GM19023 (cell line): ENCODE measurements at regions not wholly inside any gene's neighbourhood (a gene's known extent, or its start where the extent isn't known, plus 50 kb on each side); places are given as distances from the start of the nearest gene placed in this dataset.
"Not testable (repeated sequence)": the region's sequence is repeated elsewhere in the genome, so short reads cannot be mapped to it uniquely, and the experiment has no call there.

ENCODE experiments used
- ATAC-seq: cut with Tn5 transposase; IDR thresholded peaks from one replicate; pipeline ENCODE4 v1.9.1; 2021; ENCODE audit warnings: mild to moderate bottlenecking, moderate library complexity; ENCODE audit not compliant: unreplicated experiment

GRCh38 chr21:23138797-23139196 lies 2140.6 kb downstream of the NCAM2 start:
- ATAC-seq = no peak

DNA sequence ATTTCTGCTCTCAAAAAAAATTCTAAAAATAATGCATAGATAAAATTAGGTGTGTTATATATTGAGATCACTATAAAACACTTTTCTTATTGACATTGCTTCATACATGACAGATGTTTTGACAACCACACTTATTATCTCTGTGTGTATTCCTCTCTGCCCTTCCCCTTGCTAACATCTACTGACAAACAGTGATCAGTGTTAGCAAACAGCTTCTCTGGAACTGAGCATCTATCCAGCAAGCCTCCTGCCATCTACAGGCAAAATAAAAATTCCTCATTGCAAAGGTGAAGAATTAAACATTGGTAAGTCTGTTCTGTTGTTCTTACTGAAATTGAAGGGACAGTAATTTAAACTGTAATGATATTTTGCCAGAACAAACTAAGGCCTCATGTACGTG lies 2153.9 kb downstream of the NCAM2 start:
- ATAC-seq = no peak

DNA sequence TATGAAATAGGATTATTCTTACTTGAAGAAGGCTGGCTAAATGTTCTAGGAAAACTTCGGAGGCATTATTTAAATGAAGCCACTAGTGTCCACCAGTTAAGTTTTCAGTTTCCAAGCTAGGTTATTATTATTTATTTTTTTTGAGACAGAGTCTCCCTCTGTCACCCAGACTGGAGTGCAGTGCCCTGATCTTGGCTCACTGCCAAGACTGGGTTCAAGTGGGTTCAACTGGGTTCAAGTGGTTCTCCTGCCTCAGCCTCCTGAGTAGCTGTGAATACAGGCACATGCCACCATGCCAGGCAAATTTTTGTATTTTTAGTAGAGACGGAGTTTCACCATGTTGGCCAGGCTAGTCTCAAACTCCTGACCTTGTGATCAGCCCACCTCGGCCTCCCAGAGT lies 2155.6 kb downstream of the NCAM2 start:
- ATAC-seq = not testable (repeated sequence)

DNA sequence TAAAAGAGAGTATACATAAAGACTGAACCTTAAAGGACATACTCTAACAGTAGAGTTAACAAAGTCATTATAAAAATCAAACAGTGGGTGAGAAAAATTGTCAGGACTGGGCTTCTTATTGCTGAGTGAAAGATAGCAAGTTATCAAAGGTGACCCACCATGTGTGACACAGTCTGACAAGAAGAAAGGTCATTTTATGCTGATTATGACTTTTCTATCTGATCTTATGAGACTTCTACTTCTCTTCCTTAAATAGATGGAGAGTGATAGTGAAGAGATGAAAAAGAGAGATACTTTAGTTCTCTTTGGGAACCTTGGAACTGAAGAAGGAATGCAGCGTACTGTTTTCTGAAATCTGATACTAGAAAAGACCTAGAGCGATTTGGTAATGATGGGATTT lies 2157.1 kb downstream of the NCAM2 start:
- ATAC-seq = no peak

- ATAC-seq = no peak
Observed at GRCh38 chr21:23160914-23161313, 2162.7 kb downstream of the NCAM2 start.

DNA sequence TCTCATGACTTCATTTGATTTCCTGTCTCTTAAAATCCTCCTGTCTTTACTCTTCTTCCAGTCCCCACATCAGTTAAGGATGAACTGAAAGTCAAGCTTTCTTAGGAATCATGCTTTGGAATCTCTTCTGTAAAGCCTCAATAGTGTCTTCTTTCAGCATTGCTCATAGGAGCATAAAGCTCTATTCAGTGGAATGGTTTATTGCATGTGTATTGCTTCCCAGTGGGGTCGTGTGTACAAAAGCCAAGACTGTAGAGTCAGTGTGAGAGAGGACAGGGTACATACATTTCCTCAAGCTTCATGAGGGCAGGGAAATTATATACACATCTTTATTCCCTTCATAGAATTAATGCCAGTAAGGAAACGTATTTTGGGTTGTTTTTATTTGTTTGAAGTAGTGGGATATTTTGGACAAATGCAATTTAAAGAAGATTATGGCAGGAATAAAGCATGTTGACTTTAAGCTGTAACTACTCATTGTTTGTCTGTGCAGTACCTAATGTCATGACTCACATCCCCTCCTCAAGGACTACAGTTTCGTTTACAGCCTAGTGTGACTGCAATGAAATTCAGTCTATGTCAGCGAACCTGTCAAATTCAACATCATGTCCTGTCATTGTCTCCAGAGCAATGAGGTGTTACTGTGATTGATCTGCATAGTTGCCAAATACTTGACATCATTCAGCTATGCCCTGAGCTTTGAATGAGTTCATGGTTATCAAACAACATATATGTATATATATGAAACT lies 2164.2 kb downstream of the NCAM2 start:
- ATAC-seq = no peak
